ENCODE measurements at regions not wholly inside any gene's neighbourhood (a gene's known extent, or its start where the extent isn't known, plus 50 kb on each side); places are given as distances from the start of the nearest gene placed in this dataset.
"Not testable (repeated sequence)": the region's sequence is repeated elsewhere in the genome, so short reads cannot be mapped to it uniquely, and the experiment has no call there.

DNA sequence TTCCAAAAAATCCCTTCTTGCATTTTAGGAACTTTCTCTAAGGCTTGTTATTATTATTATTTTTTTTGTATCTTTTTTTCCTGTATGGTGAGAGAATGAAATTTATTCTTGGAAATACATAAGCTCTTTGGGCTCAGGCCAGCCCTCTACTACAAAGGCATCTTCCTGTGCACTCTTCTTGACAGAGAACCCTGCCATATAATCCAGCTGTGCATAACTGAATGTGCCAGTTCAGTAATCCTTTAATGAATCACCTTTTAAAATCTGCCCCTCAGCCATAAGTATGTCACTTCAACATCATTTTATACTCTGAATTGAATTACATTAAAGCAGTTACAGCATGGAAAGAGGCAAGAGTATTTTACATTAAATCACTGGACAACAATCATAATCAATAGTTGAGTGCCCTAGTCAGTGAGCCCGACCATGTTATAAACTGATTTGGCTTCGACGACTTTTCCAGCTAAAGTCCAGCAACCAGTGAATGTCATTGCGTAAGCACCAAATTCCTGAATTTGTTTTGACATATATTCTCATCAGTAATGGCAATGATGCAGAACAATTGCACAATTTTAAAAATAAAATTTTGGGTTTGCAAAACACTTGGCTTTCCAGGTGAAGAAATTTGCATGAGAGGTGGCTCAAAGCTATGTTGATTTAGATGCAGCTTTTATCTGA, 59.2 kb upstream of the KCNK2 start:
- CTCF ChIA-PET, result no interaction called here

DNA sequence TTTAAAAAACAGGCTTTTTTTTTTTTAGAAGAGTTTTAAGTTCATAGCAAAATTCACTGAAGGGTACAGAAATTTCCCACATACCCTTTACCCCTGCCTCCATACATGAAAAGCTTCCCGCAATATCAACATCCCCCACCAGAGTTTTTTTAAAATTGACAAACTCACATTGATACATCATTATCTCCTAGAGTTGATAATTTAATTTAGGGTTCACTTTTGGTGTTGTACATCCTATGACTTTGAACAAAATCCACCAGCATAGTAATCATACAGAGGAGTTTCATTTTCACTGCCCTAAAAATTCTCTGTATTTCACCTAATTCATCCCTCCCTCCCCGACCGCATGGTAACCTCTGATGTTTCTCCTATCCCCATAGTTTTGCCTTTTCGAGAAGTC, 53.6 kb upstream of the KCNK2 start:
- ChIA-PET CTCF (no interaction called here), POLR2A (no interaction called here)

More for the DNA sequence above, 59.2 kb upstream of the KCNK2 start:
- POLR2A ChIA-PET, result no interaction called here

DNA sequence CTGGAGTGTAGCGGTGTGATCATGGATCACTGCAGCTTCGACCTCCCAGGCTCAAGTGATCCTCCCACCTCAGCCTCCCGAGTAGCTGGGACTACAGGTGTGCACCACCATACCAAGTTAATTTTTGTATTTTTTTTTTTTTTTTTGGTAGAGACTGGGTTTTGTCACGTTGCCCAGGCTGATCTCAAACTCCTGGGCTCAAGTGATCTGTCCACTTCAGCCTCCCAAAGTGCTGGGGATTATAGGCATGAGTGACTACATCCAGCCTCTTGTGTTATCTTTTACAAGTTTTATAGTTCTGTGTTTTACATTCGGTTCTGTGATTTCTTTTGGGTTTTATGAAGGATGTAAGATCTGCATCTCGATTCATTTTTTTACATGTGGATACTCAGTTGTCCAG, 52.0 kb upstream of the KCNK2 start:
- POLR2A ChIA-PET, CTCF ChIA-PET: not testable (repeated sequence)

DNA sequence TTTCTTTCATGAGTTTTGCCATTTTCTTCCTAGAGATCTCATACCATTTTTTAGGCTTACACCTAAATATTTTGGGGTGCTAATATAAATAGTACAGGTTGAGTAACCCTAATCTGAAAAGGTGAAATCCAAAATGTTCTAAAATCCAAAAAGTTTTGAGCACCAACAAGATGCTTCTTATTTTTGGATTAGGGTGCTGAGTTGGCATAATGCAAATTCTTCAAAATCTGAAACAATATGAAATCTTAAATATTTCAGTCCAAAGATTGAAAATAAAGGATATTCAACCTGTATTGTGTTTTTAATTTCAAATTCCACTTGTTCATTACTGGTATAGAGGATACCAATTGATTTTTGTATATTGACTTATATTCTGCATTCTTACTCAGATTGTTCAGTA, 51.1 kb upstream of the KCNK2 start:
- ChIA-PET CTCF (no interaction called here), POLR2A (no interaction called here)
